Thyroid gland (tissue), 4 donors: ENCODE measurements at regions not wholly inside any gene's neighbourhood (a gene's known extent, or its start where the extent isn't known, plus 50 kb on each side); places are given as distances from the start of the nearest gene placed in this dataset.

Experiments used
- DNase-seq, 2 donors: peaks; one replicate each; pipeline ENCODE4 v3.0.0-alpha.2; 2019
- H3K27ac ChIP-seq, 3 donors: fragments of 200-600 bp; sonication (generic); 1 replicate in 2 of 3; 2 replicates in 1 of 3; pipeline ENCODE4 v1.5.1; 2016 to 2019; ENCODE audit warnings: mild to moderate bottlenecking in 1 of 3, moderate library complexity in 1 of 3
- H3K27me3 ChIP-seq: fragments of 200-600 bp; sonication (generic); one replicate; pipeline ENCODE4 v1.5.1; 2019
- H3K36me3 ChIP-seq, 2 donors: fragments of 200-600 bp; sonication (generic); one replicate each; pipeline ENCODE4 v1.5.1; 2016 to 2019
- H3K4me1 ChIP-seq, 2 donors: fragments of 200-600 bp; sonication (generic); one replicate each; pipeline ENCODE4 v1.5.1; 2017 to 2019
- H3K4me3 ChIP-seq, 3 donors: fragments of 200-600 bp; sonication (generic); replicated peaks in 1 of 3; 1 replicate in 2 of 3; 2 replicates in 1 of 3; pipeline ENCODE4 v1.5.1; 2016; ENCODE audit warnings: mild to moderate bottlenecking in 1 of 3
- H3K9me3 ChIP-seq: fragments of 200-600 bp; sonication (generic); one replicate; pipeline ENCODE4 v1.5.1; 2017
- POLR2A ChIP-seq, 2 donors: fragments of 450-650 bp; IDR thresholded peaks; one replicate each; pipeline ENCODE4 v1.6.1; 2017; ENCODE audit warnings: antibody characterized with exemption in 2 of 2, mild to moderate bottlenecking in 2 of 2, moderate library complexity in 1 of 2
- WGBS, 2 donors: methylation state at CpG; one replicate each; pipeline ENCODE4 v1.1.5; 2017; 5-methylcytosine and 5-hydroxymethylcytosine counted together
- intact Hi-C: fragments of 100-400 bp; cut with DNase I; formaldehyde crosslinking; loops from one replicate; pipeline ENCODE4 v1.15.1; 2023
- TF ChIP-seq, protein P1 (sequence below), 6 experiments: fragments of 200-600 bp in 3 of 6; fragments of 450-650 bp in 3 of 6; sonication (generic) in 3 of 6; IDR thresholded peaks; one replicate each; pipeline ENCODE4 v1.5.1; 2016 to 2019; ENCODE audit warnings: antibody characterized with exemption in 6 of 6, mild to moderate bottlenecking in 2 of 6, inconsistent platforms in 1 of 6, moderate library complexity in 1 of 6

DNA sequence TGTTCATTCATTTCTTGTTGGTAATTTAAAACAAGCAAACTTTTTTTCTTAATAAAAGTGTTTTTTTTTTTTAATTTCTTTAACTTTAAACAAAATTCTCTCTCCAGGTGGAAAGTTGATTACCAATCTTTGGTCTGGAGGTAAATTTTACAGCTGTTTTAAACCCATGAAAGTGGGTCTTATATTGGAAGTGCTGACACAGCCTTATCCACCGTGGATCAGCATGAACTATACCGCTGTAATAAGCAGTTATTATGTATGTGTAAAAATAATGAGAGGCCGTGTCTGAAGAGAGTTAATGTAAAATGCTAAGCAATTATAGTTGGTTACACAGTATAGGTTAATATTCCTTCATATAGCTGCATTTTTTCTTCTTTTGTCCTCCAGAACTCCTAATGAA, 378.1 kb upstream of the ATP5MC3 start:
- 88 to 94% methylated on average over 3 of the region's 3 CpGs for WGBS, 2 donors
- no peak for DNase-seq
- Histone ChIP-seq H3K27me3 (no peaks in the 10 kb centered on the region), H3K9me3 (no peaks in the 10 kb centered on the region), H3K4me3 (no peak overlapping the region), H3K27ac (no peak overlapping the region), H3K36me3 (no peaks in the 10 kb centered on the region), H3K4me1 (no peaks in the 10 kb centered on the region)
- TF ChIP-seq, protein P1, sequence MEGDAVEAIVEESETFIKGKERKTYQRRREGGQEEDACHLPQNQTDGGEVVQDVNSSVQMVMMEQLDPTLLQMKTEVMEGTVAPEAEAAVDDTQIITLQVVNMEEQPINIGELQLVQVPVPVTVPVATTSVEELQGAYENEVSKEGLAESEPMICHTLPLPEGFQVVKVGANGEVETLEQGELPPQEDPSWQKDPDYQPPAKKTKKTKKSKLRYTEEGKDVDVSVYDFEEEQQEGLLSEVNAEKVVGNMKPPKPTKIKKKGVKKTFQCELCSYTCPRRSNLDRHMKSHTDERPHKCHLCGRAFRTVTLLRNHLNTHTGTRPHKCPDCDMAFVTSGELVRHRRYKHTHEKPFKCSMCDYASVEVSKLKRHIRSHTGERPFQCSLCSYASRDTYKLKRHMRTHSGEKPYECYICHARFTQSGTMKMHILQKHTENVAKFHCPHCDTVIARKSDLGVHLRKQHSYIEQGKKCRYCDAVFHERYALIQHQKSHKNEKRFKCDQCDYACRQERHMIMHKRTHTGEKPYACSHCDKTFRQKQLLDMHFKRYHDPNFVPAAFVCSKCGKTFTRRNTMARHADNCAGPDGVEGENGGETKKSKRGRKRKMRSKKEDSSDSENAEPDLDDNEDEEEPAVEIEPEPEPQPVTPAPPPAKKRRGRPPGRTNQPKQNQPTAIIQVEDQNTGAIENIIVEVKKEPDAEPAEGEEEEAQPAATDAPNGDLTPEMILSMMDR (IDR thresholded peaks at IDR 0.05): no peak
- no peak for TF ChIP-seq POLR2A (IDR thresholded peaks at IDR 0.05)
- intact Hi-C loops: no loop called here

DNA sequence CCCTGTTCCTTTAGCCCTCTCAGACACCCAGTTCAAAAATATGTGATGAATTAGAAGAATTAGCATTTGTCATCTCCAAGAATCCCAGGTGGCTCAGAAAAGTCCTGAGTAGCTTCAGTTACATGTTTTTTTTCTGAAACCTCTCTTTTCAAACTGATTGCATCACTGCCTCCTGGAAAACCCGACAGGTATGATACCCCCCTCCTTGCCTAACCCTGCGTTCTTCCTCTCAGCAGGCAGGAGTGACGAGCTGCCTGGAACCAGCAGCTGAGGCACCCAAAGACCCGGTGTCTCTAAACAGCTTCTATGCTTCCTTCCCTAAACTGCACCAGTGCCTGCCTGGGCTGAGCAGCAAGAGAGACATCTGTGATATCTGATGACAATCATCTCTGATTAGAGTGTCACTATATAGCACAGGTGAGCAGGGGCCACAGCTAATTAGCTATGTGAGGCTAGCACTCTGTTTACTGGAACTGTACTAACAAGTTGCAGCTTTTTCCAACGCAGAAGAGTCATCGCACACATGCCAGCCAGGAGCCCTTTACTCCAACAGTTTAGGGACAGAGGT, 376.4 kb upstream of the ATP5MC3 start:
- Histone ChIP-seq H3K4me1 (no peaks in the 10 kb centered on the region), H3K36me3 (no peaks in the 10 kb centered on the region), H3K27me3 (no peaks in the 10 kb centered on the region), H3K27ac (no peak overlapping the region), H3K4me3 (no peak overlapping the region), H3K9me3 (no peaks in the 10 kb centered on the region)
- intact Hi-C loops: no loop called here
- WGBS, 2 donors: 37 to 45% methylated on average over 6 of the region's 6 CpGs
- TF ChIP-seq, protein P1 (IDR thresholded peaks at IDR 0.05): no peak
- TF ChIP-seq POLR2A (IDR thresholded peaks at IDR 0.05): no peak
- peak; percentile 8 to 50 for DNase-seq

DNA sequence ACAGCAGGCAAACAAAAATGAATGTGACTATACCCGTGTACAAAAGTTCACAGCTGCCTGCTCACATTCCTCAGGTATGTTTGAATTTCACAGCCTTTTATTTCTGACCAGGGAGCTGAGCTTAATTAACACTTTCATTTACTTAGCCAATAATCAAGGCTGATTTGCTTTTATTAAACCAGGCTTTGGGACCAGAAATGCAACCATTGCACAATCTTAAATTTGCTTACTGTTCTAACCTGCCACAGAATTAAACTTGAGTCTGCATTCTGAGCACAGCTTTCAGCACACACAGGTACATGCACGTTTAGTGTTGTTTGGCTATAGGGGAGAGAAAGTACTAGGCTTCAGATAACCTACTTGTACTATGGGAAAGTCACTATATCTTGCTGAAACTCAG, 372.4 kb upstream of the ATP5MC3 start:
- Histone ChIP-seq H3K27me3 (no peaks in the 10 kb centered on the region), H3K36me3 (no peaks in the 10 kb centered on the region), H3K4me3 (no peak overlapping the region), H3K27ac (no peak overlapping the region), H3K4me1 (no peaks in the 10 kb centered on the region), H3K9me3 (no peaks in the 10 kb centered on the region)
- TF ChIP-seq, protein P1 (IDR thresholded peaks at IDR 0.05): no peak
- TF ChIP-seq POLR2A (IDR thresholded peaks at IDR 0.05): no peak
- WGBS, 2 donors: 53 to 58% methylated on average over 2 of the region's 2 CpGs
- DNase-seq: no peak
- intact Hi-C loops: no loop called here

DNA sequence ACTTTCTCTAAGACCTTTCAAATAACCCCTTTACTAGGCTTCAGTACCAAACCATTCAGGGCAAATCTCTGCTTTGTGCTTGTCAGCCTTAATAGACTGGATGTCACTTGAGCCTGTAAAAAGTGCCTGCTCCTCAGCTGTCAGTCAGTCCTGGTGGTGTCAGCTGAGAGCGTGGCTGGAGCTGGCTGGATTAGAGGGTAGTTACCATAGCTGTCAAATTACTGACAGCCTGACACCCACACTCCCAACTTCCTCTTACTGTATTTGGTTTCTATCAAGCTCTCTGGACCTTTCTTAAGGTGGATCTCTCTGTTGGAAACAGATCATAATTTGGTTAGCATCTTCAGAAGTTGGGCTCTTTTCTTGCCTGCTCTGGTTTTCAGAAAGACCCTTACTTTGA, 371.4 kb upstream of the ATP5MC3 start:
- Histone ChIP-seq H3K9me3 (no peaks in the 10 kb centered on the region), H3K27me3 (no peaks in the 10 kb centered on the region), H3K4me1 (no peaks in the 10 kb centered on the region), H3K4me3 (no peak overlapping the region), H3K27ac (no peak overlapping the region), H3K36me3 (no peaks in the 10 kb centered on the region)
- no peak for DNase-seq
- no peak for TF ChIP-seq POLR2A (IDR thresholded peaks at IDR 0.05)
- TF ChIP-seq, protein P1 (IDR thresholded peaks at IDR 0.05): no peak
- WGBS, 2 donors: 62 to 79% methylated on average over 1 of the region's 1 CpG
- intact Hi-C loops: no loop called here

DNA sequence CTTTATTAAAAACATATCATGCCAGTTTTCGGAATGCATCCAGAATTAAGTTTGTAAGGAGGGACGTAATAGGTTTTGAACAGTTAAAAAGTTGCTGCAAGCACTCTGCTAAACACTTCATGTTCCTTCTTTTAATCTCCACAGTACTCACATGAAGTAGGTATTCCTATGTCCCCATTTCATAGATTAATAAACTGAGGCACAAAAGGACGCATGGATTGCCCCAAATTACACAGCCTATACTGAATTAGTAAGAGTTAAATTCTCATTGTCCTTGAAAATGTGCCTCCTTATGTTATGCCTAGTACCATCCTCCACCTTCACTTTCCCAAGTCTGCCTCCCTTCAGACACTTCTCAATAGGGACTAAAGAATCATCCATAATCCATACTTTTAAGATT, 358.9 kb upstream of the ATP5MC3 start:
- DNase-seq: no peak
- no peaks in the 10 kb centered on the region for H3K9me3 ChIP-seq
- H3K4me3 ChIP-seq: no peak overlapping the region
- H3K4me1 ChIP-seq: no peaks in the 10 kb centered on the region
- 93 to 94% methylated on average over 3 of the region's 3 CpGs for WGBS, 2 donors
- H3K27me3 ChIP-seq: no peaks in the 10 kb centered on the region
- TF ChIP-seq POLR2A (IDR thresholded peaks at IDR 0.05): no peak
- TF ChIP-seq, protein P1 (IDR thresholded peaks at IDR 0.05): no peak
- H3K27ac ChIP-seq: no peak overlapping the region
- no peaks in the 10 kb centered on the region for H3K36me3 ChIP-seq
- intact Hi-C loops: no loop called here
